GM23338 (cell line): ENCODE measurements at regions not wholly inside any gene's neighbourhood (a gene's known extent, or its start where the extent isn't known, plus 50 kb on each side); places are given as distances from the start of the nearest gene placed in this dataset.

Experiments
- ATAC-seq: fragments of 200-7000 bp; cut with Tn5 transposase; 3 replicates; pipeline ENCODE4 v1.9.1; 2020
- DNase-seq: peaks from one replicate; pipeline ENCODE4 v3.0.0-alpha.2; 2015; ENCODE audit warnings: low spot score
- H2AFZ ChIP-seq: fragments of 200-600 bp; sonication (generic); 2 replicates; pipeline ENCODE4 v1.8.0; 2016; ENCODE audit warnings: antibody characterized with exemption, mild to moderate bottlenecking, moderate library complexity
- H3F3A ChIP-seq: fragments of 200-600 bp; sonication (generic); replicated peaks from 2 replicates; pipeline ENCODE4 v1.8.0; 2017; ENCODE audit warnings: antibody characterized with exemption, mixed run types, low read depth
- H3K27ac ChIP-seq: fragments of 200-600 bp; sonication (generic); 2 replicates; pipeline ENCODE4 v1.6.1; 2016; ENCODE audit warnings: low read depth
- H3K27me3 ChIP-seq: fragments of 200-600 bp; sonication (generic); 2 replicates; pipeline ENCODE4 v1.8.0; 2016; ENCODE audit warnings: mild to moderate bottlenecking, mixed run types, moderate library complexity; ENCODE audit not compliant: insufficient read depth
- H3K36me3 ChIP-seq: fragments of 200-600 bp; sonication (generic); 2 replicates; pipeline ENCODE4 v1.8.0; 2016; ENCODE audit warnings: mild to moderate bottlenecking; ENCODE audit not compliant: insufficient read depth
- H3K4me1 ChIP-seq: fragments of 200-600 bp; sonication (generic); 2 replicates; pipeline ENCODE4 v1.8.0; 2016; ENCODE audit warnings: mild to moderate bottlenecking, moderate library complexity; ENCODE audit not compliant: insufficient read depth
- H3K4me2 ChIP-seq: fragments of 200-600 bp; sonication (generic); 2 replicates; pipeline ENCODE4 v1.7.1; 2017; ENCODE audit warnings: mixed run types
- H3K4me3 ChIP-seq: fragments of 200-600 bp; sonication (generic); 2 replicates; pipeline ENCODE4 v1.6.1; 2016; ENCODE audit warnings: mixed run types
- H3K79me2 ChIP-seq: fragments of 200-600 bp; sonication (generic); replicated peaks from 2 replicates; pipeline ENCODE4 v1.8.0; 2017; ENCODE audit warnings: mild to moderate bottlenecking; ENCODE audit not compliant: insufficient read depth
- H3K9me2 ChIP-seq: fragments of 200-600 bp; sonication (generic); 2 replicates; pipeline ENCODE4 v1.8.0; 2017; ENCODE audit not compliant: insufficient read depth
- H4K20me1 ChIP-seq: fragments of 200-600 bp; sonication (generic); replicated peaks from 2 replicates; pipeline ENCODE4 v1.8.0; 2017; ENCODE audit warnings: mild to moderate bottlenecking; ENCODE audit not compliant: insufficient read depth
- H3K27ac Mint-ChIP-seq: 2 replicates; pipeline ENCODE4 v1.8.0; 2020; ENCODE audit warnings: inconsistent platforms, mild to moderate bottlenecking, moderate library complexity, mixed read lengths
- H3K27me3 Mint-ChIP-seq: 3 replicates; pipeline ENCODE4 v1.8.0; 2022; ENCODE audit warnings: low read depth, mild to moderate bottlenecking, moderate library complexity, mixed read lengths, inconsistent platforms; ENCODE audit not compliant: insufficient read depth, poor library complexity
- H3K36me3 Mint-ChIP-seq: 3 replicates; pipeline ENCODE4 v1.8.0; 2021; ENCODE audit warnings: low read depth, mild to moderate bottlenecking, inconsistent platforms, moderate library complexity, mixed read lengths
- H3K4me1 Mint-ChIP-seq: 3 replicates; pipeline ENCODE4 v1.8.0; 2020; ENCODE audit warnings: mild to moderate bottlenecking, inconsistent platforms, mixed read lengths
- H3K4me3 Mint-ChIP-seq: 3 replicates; pipeline ENCODE4 v1.8.0; 2021; ENCODE audit warnings: moderate library complexity, mild to moderate bottlenecking, inconsistent platforms, mixed read lengths
- H3K9me3 Mint-ChIP-seq: 3 replicates; pipeline ENCODE4 v1.8.0; 2020; ENCODE audit warnings: moderate library complexity, mild to moderate bottlenecking, inconsistent platforms, mixed read lengths
- ETS1 ChIP-seq: IDR thresholded peaks from 2 replicates; pipeline ENCODE4 v1.6.1; 2016; ENCODE audit warnings: antibody characterized with exemption
- ZNF462 ChIP-seq: fragments of 250-450 bp; sonication (Bioruptor Pico); IDR thresholded peaks from 2 replicates; pipeline ENCODE4 v1.5.0; 2020; ENCODE audit warnings: mild to moderate bottlenecking, moderate library complexity
- TF ChIP-seq, protein P1 (sequence below): IDR thresholded peaks from one replicate; pipeline ENCODE4 v1.6.1; 2018; ENCODE audit warnings: antibody characterized with exemption; ENCODE audit not compliant: unreplicated experiment

GRCh38 chr9:127558581-127559246, 53.4 kb upstream of the STXBP1 start (continued):
- no peak for TF ChIP-seq ZNF462

GRCh38 chr9:127559247-127559680, 52.8 kb upstream of the STXBP1 start:
- Histone ChIP-seq H4K20me1 (peaks cover 21% of the 10 kb centered on the region), H3K27ac (no peak overlapping the region; the same call in 1 of the 2 replicates), H3K4me2 (no peak overlapping the region), H2AFZ (no peak overlapping the region), H3K27me3 (no peaks in the 10 kb centered on the region), H3K79me2 (peaks cover 69% of the 10 kb centered on the region), H3K9me2 (no peaks in the 10 kb centered on the region), H3F3A (0 out of 2 replicates have a peak, but pooled peaks cover 2% of the 10 kb centered on the region), H3K36me3 (no peaks in the 10 kb centered on the region; the same call in 1 of the 2 replicates), H3K4me1 (peaks cover 18% of the 10 kb centered on the region), H3K4me3 (no peak overlapping the region)
- peaks cover 10% of the 10 kb centered on the region; the same call in 2 of the 3 replicates for H3K36me3 Mint-ChIP-seq
- ATAC-seq (no peak), DNase-seq (no peak)
- H3K4me3 Mint-ChIP-seq: no peak overlapping the region
- peaks cover 8% of the 10 kb centered on the region for H3K27me3 Mint-ChIP-seq
- H3K9me3 Mint-ChIP-seq: no peaks in the 10 kb centered on the region
- TF ChIP-seq ETS1 (no peak), ZNF462 (no peak)
- TF ChIP-seq, protein P1, sequence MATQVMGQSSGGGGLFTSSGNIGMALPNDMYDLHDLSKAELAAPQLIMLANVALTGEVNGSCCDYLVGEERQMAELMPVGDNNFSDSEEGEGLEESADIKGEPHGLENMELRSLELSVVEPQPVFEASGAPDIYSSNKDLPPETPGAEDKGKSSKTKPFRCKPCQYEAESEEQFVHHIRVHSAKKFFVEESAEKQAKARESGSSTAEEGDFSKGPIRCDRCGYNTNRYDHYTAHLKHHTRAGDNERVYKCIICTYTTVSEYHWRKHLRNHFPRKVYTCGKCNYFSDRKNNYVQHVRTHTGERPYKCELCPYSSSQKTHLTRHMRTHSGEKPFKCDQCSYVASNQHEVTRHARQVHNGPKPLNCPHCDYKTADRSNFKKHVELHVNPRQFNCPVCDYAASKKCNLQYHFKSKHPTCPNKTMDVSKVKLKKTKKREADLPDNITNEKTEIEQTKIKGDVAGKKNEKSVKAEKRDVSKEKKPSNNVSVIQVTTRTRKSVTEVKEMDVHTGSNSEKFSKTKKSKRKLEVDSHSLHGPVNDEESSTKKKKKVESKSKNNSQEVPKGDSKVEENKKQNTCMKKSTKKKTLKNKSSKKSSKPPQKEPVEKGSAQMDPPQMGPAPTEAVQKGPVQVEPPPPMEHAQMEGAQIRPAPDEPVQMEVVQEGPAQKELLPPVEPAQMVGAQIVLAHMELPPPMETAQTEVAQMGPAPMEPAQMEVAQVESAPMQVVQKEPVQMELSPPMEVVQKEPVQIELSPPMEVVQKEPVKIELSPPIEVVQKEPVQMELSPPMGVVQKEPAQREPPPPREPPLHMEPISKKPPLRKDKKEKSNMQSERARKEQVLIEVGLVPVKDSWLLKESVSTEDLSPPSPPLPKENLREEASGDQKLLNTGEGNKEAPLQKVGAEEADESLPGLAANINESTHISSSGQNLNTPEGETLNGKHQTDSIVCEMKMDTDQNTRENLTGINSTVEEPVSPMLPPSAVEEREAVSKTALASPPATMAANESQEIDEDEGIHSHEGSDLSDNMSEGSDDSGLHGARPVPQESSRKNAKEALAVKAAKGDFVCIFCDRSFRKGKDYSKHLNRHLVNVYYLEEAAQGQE: no peak
- peaks cover 49% of the 10 kb centered on the region for H3K4me1 Mint-ChIP-seq
- H3K27ac Mint-ChIP-seq: no peak overlapping the region
